ENCODE measurements at regions not wholly inside any gene's neighbourhood (a gene's known extent, or its start where the extent isn't known, plus 50 kb on each side); places are given as distances from the start of the nearest gene placed in this dataset.

- no peak for TF ChIP-seq CTCF (IDR thresholded peaks at IDR 0.05; ENCODE audit: poor library complexity)
- no peak for TF ChIP-seq EZH2 (IDR thresholded peaks at IDR 0.05; ENCODE audit: borderline replicate concordance)
- TF ChIP-seq EZH2phosphoT487 (IDR thresholded peaks at IDR 0.05; ENCODE audit: low read depth, severe bottlenecking, unreplicated experiment), result no peak
Observed at GRCh38 chr11:92131289-92131865, 93.2 kb upstream of the FAT3 start.

All from hepatocyte (in vitro differentiated cells).